ENCODE measurements at regions not wholly inside any gene's neighbourhood (a gene's known extent, or its start where the extent isn't known, plus 50 kb on each side); places are given as distances from the start of the nearest gene placed in this dataset.

DNA sequence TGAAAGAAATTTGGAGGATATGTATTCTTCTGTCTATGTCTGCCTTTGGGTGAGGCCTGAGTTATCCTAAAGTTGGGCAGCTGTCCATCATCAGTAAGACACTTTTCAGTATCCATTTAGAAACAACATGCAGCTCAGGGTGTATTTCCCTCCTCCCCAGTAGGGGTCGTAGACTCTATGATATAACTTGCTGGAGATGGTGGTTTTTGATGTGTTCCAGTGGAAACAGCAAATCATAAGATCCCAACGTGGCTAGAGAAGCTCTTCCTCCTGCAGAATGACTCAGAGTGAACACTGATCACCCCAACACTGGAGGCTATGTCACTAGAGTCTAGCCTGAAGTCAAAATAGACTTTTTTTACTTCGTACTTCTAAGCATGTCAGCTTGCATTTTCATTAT, 331.6 kb upstream of the STXBP6 start:
- Histone ChIP-seq H3T11ph (ENCODE audit: low read length) (no peak overlapping the region), H3K56ac (ENCODE audit: insufficient read length, low read depth, low read length) (no peak overlapping the region), H3K4ac (ENCODE audit: low read depth, low read length) (no peak overlapping the region), H4K5ac (ENCODE audit: insufficient read length, low read depth, low read length) (no peak overlapping the region), H4K91ac (ENCODE audit: insufficient read length, low read depth, low read length) (no peak overlapping the region), H3K23me2 (ENCODE audit: insufficient read length, low read depth, low read length, poor library complexity, severe bottlenecking) (no peaks in the 10 kb centered on the region), H2BK12ac (ENCODE audit: insufficient read length, low read depth, low read length) (no peak overlapping the region), H3K4me2 (ENCODE audit: insufficient read depth, insufficient read length, low read length) (no peak overlapping the region), H3K23ac (ENCODE audit: insufficient read length, low read depth, low read length) (no peak overlapping the region), H3K9ac (ENCODE audit: extremely low read depth, insufficient read length, low read length) (no peak overlapping the region), H3K79me2 (ENCODE audit: insufficient read depth, low read length) (no peaks in the 10 kb centered on the region), H3K4me1 (ENCODE audit: insufficient read depth, low read length) (no peaks in the 10 kb centered on the region), H2AK5ac (ENCODE audit: insufficient read length, low read length) (no peak overlapping the region), H3K14ac (ENCODE audit: insufficient read depth, low read length) (no peak overlapping the region), H2AFZ (ENCODE audit: low read length) (no peak overlapping the region), H2BK5ac (ENCODE audit: insufficient read length, low read length) (no peak overlapping the region), H3K9me3 (ENCODE audit: control insufficient read depth, low read depth, low read length) (no peaks in the 10 kb centered on the region), H4K8ac (replicated peaks; ENCODE audit: insufficient read length, low read depth, low read length) (no peak overlapping the region), H2BK15ac (ENCODE audit: low read depth, low read length) (no peak overlapping the region), H3K79me1 (ENCODE audit: insufficient read depth, low read depth, low read length, poor library complexity, severe bottlenecking) (no peaks in the 10 kb centered on the region), H2BK120ac (ENCODE audit: low read depth, low read length, poor library complexity, severe bottlenecking) (no peak overlapping the region), H3K27me3 (ENCODE audit: insufficient read depth, low read length) (no peaks in the 10 kb centered on the region), H3K18ac (ENCODE audit: insufficient read length, low read depth, low read length) (no peak overlapping the region), H4K20me1 (ENCODE audit: control insufficient read depth, insufficient read depth, insufficient read length) (no peaks in the 10 kb centered on the region), H3K27ac (ENCODE audit: insufficient read length, low read depth, low read length) (no peak overlapping the region), H2BK20ac (ENCODE audit: low read depth, low read length, poor library complexity, severe bottlenecking) (no peak overlapping the region)
- DNase-seq, result no peak
- Mint-ChIP-seq H3K27ac (no peak overlapping the region), H3K36me3 (ENCODE audit: insufficient read depth in 1 of 3, low read depth in 3 of 3) (no peaks in the 10 kb centered on the region; a peak in 1 of 7 replicates), H3K9me3 (peaks cover 7 to 14% of the 10 kb centered on the region in 2 experiments), H3K4me1 (no peaks in the 10 kb centered on the region), H3K27me3 (ENCODE audit: low read depth) (no peaks in the 10 kb centered on the region; the same call in none of the 2 replicates), H3K4me3 (no peak overlapping the region)
- TF ChIP-seq, protein P1, sequence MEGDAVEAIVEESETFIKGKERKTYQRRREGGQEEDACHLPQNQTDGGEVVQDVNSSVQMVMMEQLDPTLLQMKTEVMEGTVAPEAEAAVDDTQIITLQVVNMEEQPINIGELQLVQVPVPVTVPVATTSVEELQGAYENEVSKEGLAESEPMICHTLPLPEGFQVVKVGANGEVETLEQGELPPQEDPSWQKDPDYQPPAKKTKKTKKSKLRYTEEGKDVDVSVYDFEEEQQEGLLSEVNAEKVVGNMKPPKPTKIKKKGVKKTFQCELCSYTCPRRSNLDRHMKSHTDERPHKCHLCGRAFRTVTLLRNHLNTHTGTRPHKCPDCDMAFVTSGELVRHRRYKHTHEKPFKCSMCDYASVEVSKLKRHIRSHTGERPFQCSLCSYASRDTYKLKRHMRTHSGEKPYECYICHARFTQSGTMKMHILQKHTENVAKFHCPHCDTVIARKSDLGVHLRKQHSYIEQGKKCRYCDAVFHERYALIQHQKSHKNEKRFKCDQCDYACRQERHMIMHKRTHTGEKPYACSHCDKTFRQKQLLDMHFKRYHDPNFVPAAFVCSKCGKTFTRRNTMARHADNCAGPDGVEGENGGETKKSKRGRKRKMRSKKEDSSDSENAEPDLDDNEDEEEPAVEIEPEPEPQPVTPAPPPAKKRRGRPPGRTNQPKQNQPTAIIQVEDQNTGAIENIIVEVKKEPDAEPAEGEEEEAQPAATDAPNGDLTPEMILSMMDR (conservative IDR thresholded peaks at IDR 0.05), result peak; percentile 50; the same call in 2 of the 3 replicates
- WGBS (ENCODE audit: extremely low coverage, insufficient read length, low lambda C conversion rate), result no CpG with 5 or more reads among the region's 3 CpGs
